ENCODE measurements at regions not wholly inside any gene's neighbourhood (a gene's known extent, or its start where the extent isn't known, plus 50 kb on each side); places are given as distances from the start of the nearest gene placed in this dataset.
"Not testable (repeated sequence)": the region's sequence is repeated elsewhere in the genome, so short reads cannot be mapped to it uniquely, and the experiment has no call there.

- peaks cover 73 to 82% of the 10 kb centered on the region in 2 experiments for H3K9me3 ChIP-seq (ENCODE audit: control insufficient read depth in 1 of 2, insufficient read depth in 1 of 2, low read length in 2 of 2)
- H3K4me1 Mint-ChIP-seq (ENCODE audit: low read depth); H3K4me3 Mint-ChIP-seq; H3K27me3 ChIP-seq (ENCODE audit: control insufficient read depth in 1 of 2, insufficient read depth in 2 of 2, low read length in 2 of 2); DNase-seq; intact Hi-C loops (cut with DNase I, micrococcal nuclease); H3K36me3 ChIP-seq (ENCODE audit: insufficient read depth, low read length); CTCF ChIA-PET; H3K4me3 ChIP-seq (ENCODE audit: low read length); H3K27ac ChIP-seq (ENCODE audit: low read depth in 1 of 2, low read length in 2 of 2); H3K27me3 Mint-ChIP-seq; H3K4me1 ChIP-seq (ENCODE audit: insufficient read depth, low read length); H3K27ac Mint-ChIP-seq; ATAC-seq (ENCODE audit: poor library complexity); POLR2A ChIA-PET: not testable (repeated sequence)
- peaks cover 41% of the 10 kb centered on the region for H3K36me3 Mint-ChIP-seq (ENCODE audit: low read depth)
- peaks cover 34% of the 10 kb centered on the region for H3K9me3 Mint-ChIP-seq
These were observed 131.9 kb downstream of the CWH43 start for GRCh38 chr4:49117951-49118350.

GRCh38 chr4:49118379-49119212 lies 132.5 kb downstream of the CWH43 start:
- peaks cover 31% of the 10 kb centered on the region for H3K9me3 Mint-ChIP-seq
- H3K27ac ChIP-seq (ENCODE audit: low read depth in 1 of 2, low read length in 2 of 2); H3K4me1 ChIP-seq (ENCODE audit: insufficient read depth, low read length); CTCF ChIA-PET; H3K27ac Mint-ChIP-seq; intact Hi-C loops (cut with DNase I, micrococcal nuclease); H3K27me3 Mint-ChIP-seq; H3K4me3 ChIP-seq (ENCODE audit: low read length); H3K27me3 ChIP-seq (ENCODE audit: control insufficient read depth in 1 of 2, insufficient read depth in 2 of 2, low read length in 2 of 2); POLR2A ChIA-PET; DNase-seq; H3K36me3 ChIP-seq (ENCODE audit: insufficient read depth, low read length); H3K4me3 Mint-ChIP-seq; H3K4me1 Mint-ChIP-seq (ENCODE audit: low read depth): not testable (repeated sequence)
- ATAC-seq (ENCODE audit: poor library complexity) = peak; percentile 48
- H3K36me3 Mint-ChIP-seq (ENCODE audit: low read depth) = peaks cover 37% of the 10 kb centered on the region
- peaks cover 67 to 75% of the 10 kb centered on the region in 2 experiments for H3K9me3 ChIP-seq (ENCODE audit: control insufficient read depth in 1 of 2, insufficient read depth in 1 of 2, low read length in 2 of 2)

GRCh38 chr4:49119345-49119744 lies 133.3 kb downstream of the CWH43 start:
- H3K27me3 ChIP-seq (ENCODE audit: control insufficient read depth in 1 of 2, insufficient read depth in 2 of 2, low read length in 2 of 2); intact Hi-C loops (cut with DNase I, micrococcal nuclease); H3K4me1 Mint-ChIP-seq (ENCODE audit: low read depth); CTCF ChIA-PET; DNase-seq; H3K4me1 ChIP-seq (ENCODE audit: insufficient read depth, low read length); H3K27me3 Mint-ChIP-seq; POLR2A ChIA-PET; H3K27ac ChIP-seq (ENCODE audit: low read depth in 1 of 2, low read length in 2 of 2); H3K27ac Mint-ChIP-seq; H3K4me3 Mint-ChIP-seq; H3K4me3 ChIP-seq (ENCODE audit: low read length); ATAC-seq (ENCODE audit: poor library complexity); H3K36me3 ChIP-seq (ENCODE audit: insufficient read depth, low read length): not testable (repeated sequence)
- H3K9me3 ChIP-seq (ENCODE audit: control insufficient read depth in 1 of 2, insufficient read depth in 1 of 2, low read length in 2 of 2) = peaks cover 60 to 68% of the 10 kb centered on the region in 2 experiments
- peaks cover 36% of the 10 kb centered on the region for H3K36me3 Mint-ChIP-seq (ENCODE audit: low read depth)
- H3K9me3 Mint-ChIP-seq = peaks cover 30% of the 10 kb centered on the region

DNA sequence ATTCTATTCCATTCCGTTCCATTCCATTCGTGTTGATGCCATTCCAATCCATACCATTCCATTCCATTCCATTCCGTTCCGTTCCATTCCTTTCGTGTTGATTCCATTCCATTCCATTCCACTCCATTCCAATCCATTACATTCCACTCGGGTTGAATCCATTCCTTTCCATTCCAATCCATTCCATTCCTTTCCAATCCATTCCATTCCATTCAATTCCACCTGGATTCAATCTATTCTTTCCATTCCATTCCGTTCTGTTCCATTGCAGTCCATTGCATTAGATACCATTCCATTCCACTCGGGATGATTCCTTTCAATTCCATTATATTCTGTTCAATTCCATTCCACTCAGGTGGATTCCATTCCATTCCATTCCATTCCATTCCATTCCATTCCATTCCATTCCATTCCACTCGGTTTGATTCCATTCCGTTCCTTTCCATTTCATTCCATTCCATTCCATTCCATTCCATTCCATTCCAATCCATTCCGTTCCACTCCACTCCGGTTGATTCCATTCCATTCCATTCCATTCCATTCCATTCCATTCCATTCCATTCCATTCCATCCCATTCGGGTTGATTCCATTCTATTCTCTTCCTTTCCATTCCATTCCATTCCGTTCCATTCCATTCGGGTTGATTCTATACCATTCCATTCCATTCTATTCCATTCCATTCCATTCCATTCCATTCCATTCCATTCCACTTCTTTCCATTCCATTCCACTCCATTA lies 134.1 kb downstream of the CWH43 start:
- intact Hi-C loops (cut with DNase I, micrococcal nuclease); ATAC-seq (ENCODE audit: poor library complexity); H3K4me3 Mint-ChIP-seq; DNase-seq; H3K4me3 ChIP-seq (ENCODE audit: low read length); CTCF ChIA-PET; H3K27me3 Mint-ChIP-seq; H3K27ac ChIP-seq (ENCODE audit: low read depth in 1 of 2, low read length in 2 of 2); H3K4me1 ChIP-seq (ENCODE audit: insufficient read depth, low read length); H3K27ac Mint-ChIP-seq; H3K36me3 ChIP-seq (ENCODE audit: insufficient read depth, low read length); H3K4me1 Mint-ChIP-seq (ENCODE audit: low read depth); POLR2A ChIA-PET; H3K27me3 ChIP-seq (ENCODE audit: control insufficient read depth in 1 of 2, insufficient read depth in 2 of 2, low read length in 2 of 2): not testable (repeated sequence)
- H3K36me3 Mint-ChIP-seq (ENCODE audit: low read depth) = peaks cover 36% of the 10 kb centered on the region
- peaks cover 27% of the 10 kb centered on the region for H3K9me3 Mint-ChIP-seq
- peaks cover 56 to 64% of the 10 kb centered on the region in 2 experiments for H3K9me3 ChIP-seq (ENCODE audit: control insufficient read depth in 1 of 2, insufficient read depth in 1 of 2, low read length in 2 of 2)

GRCh38 chr4:49120804-49121203 lies 134.7 kb downstream of the CWH43 start:
- H3K36me3 ChIP-seq (ENCODE audit: insufficient read depth, low read length); intact Hi-C loops (cut with DNase I, micrococcal nuclease); H3K27ac Mint-ChIP-seq; H3K4me3 Mint-ChIP-seq; H3K27ac ChIP-seq (ENCODE audit: low read depth in 1 of 2, low read length in 2 of 2); POLR2A ChIA-PET; H3K4me3 ChIP-seq (ENCODE audit: low read length); CTCF ChIA-PET; H3K4me1 Mint-ChIP-seq (ENCODE audit: low read depth); H3K27me3 Mint-ChIP-seq; H3K4me1 ChIP-seq (ENCODE audit: insufficient read depth, low read length); H3K27me3 ChIP-seq (ENCODE audit: control insufficient read depth in 1 of 2, insufficient read depth in 2 of 2, low read length in 2 of 2): not testable (repeated sequence)
- DNase-seq (peak in 2 of 14 experiments; percentile 37 to 48), ATAC-seq (ENCODE audit: poor library complexity) (peak; percentile 35)
- peaks cover 27% of the 10 kb centered on the region for H3K9me3 Mint-ChIP-seq
- H3K36me3 Mint-ChIP-seq (ENCODE audit: low read depth) = peaks cover 36% of the 10 kb centered on the region
- H3K9me3 ChIP-seq (ENCODE audit: control insufficient read depth in 1 of 2, insufficient read depth in 1 of 2, low read length in 2 of 2) = peaks cover 50 to 58% of the 10 kb centered on the region in 2 experiments

GRCh38 chr4:49126443-49126842 lies 140.4 kb downstream of the CWH43 start:
- H3K36me3 Mint-ChIP-seq (ENCODE audit: low read depth); H3K27ac ChIP-seq (ENCODE audit: low read depth in 1 of 2, low read length in 2 of 2); POLR2A ChIA-PET; H3K9me3 Mint-ChIP-seq; H3K4me1 ChIP-seq (ENCODE audit: insufficient read depth, low read length); H3K4me1 Mint-ChIP-seq (ENCODE audit: low read depth); H3K27me3 ChIP-seq (ENCODE audit: control insufficient read depth in 1 of 2, insufficient read depth in 2 of 2, low read length in 2 of 2); intact Hi-C loops (cut with DNase I, micrococcal nuclease); CTCF ChIA-PET; H3K4me3 Mint-ChIP-seq; H3K27ac Mint-ChIP-seq; H3K36me3 ChIP-seq (ENCODE audit: insufficient read depth, low read length); H3K9me3 ChIP-seq (ENCODE audit: control insufficient read depth in 1 of 2, insufficient read depth in 1 of 2, low read length in 2 of 2); DNase-seq; H3K27me3 Mint-ChIP-seq; ATAC-seq (ENCODE audit: poor library complexity); H3K4me3 ChIP-seq (ENCODE audit: low read length): not testable (repeated sequence)

DNA sequence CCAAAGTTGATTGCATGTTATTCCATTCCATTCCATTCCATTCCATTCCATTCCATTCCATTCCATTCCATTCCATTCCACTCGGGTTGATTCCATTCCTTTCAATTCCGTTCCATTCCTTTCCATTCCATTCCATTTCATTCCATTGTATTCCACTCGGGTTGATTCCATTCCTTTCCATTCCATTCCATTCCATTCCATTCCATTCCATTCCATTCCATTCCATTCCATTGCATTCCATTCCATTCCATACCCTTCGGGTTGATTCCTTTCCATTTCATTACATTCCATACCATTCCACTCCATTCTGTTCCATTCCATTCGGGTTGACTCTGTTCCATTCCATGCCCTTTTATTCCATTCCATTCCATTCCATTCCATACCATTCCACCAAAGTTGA lies 140.8 kb downstream of the CWH43 start:
- POLR2A ChIA-PET; DNase-seq; CTCF ChIA-PET; H3K4me1 Mint-ChIP-seq (ENCODE audit: low read depth); H3K27ac Mint-ChIP-seq; H3K27ac ChIP-seq (ENCODE audit: low read depth in 1 of 2, low read length in 2 of 2); H3K4me1 ChIP-seq (ENCODE audit: insufficient read depth, low read length); H3K36me3 Mint-ChIP-seq (ENCODE audit: low read depth); ATAC-seq (ENCODE audit: poor library complexity); H3K36me3 ChIP-seq (ENCODE audit: insufficient read depth, low read length); intact Hi-C loops (cut with DNase I, micrococcal nuclease); H3K4me3 Mint-ChIP-seq; H3K27me3 Mint-ChIP-seq; H3K27me3 ChIP-seq (ENCODE audit: control insufficient read depth in 1 of 2, insufficient read depth in 2 of 2, low read length in 2 of 2); H3K4me3 ChIP-seq (ENCODE audit: low read length); H3K9me3 Mint-ChIP-seq: not testable (repeated sequence)
- peaks cover 4 to 10% of the 10 kb centered on the region in 2 experiments for H3K9me3 ChIP-seq (ENCODE audit: control insufficient read depth in 1 of 2, insufficient read depth in 1 of 2, low read length in 2 of 2)

Measured in CD4-positive, alpha-beta T cell (primary cell).